ENCODE measurements at regions not wholly inside any gene's neighbourhood (a gene's known extent, or its start where the extent isn't known, plus 50 kb on each side); places are given as distances from the start of the nearest gene placed in this dataset.

- TF ChIP-seq, protein P1, sequence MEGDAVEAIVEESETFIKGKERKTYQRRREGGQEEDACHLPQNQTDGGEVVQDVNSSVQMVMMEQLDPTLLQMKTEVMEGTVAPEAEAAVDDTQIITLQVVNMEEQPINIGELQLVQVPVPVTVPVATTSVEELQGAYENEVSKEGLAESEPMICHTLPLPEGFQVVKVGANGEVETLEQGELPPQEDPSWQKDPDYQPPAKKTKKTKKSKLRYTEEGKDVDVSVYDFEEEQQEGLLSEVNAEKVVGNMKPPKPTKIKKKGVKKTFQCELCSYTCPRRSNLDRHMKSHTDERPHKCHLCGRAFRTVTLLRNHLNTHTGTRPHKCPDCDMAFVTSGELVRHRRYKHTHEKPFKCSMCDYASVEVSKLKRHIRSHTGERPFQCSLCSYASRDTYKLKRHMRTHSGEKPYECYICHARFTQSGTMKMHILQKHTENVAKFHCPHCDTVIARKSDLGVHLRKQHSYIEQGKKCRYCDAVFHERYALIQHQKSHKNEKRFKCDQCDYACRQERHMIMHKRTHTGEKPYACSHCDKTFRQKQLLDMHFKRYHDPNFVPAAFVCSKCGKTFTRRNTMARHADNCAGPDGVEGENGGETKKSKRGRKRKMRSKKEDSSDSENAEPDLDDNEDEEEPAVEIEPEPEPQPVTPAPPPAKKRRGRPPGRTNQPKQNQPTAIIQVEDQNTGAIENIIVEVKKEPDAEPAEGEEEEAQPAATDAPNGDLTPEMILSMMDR (IDR thresholded peaks at IDR 0.05), result no peak
- TF ChIP-seq EZH2 (IDR thresholded peaks at IDR 0.05) (no peak), EZH2phosphoT487 (IDR thresholded peaks at IDR 0.05) (no peak)
Observed at GRCh38 chr1:78319603-78320002, 171.2 kb upstream of the PTGFR start.
